Ammon's horn (tissue), 1 donor: ENCODE measurements at regions not wholly inside any gene's neighbourhood (a gene's known extent, or its start where the extent isn't known, plus 50 kb on each side); places are given as distances from the start of the nearest gene placed in this dataset.
"Not testable (repeated sequence)": the region's sequence is repeated elsewhere in the genome, so short reads cannot be mapped to it uniquely, and the experiment has no call there.

Experiments used
- DNase-seq: peaks from one replicate; pipeline ENCODE4 v3.0.0-alpha.2; 2016; ENCODE audit warnings: low spot score

GRCh38 chr5:138647794-138648410 is 72.7 kb upstream of the HSPA9 start:
- no peak for DNase-seq

- no peak for DNase-seq
Observed at GRCh38 chr5:138647261-138647788, 72.1 kb upstream of the HSPA9 start.

- no peak for DNase-seq
Observed at GRCh38 chr5:138646671-138647070, 71.5 kb upstream of the HSPA9 start.

- DNase-seq: peak; percentile 65
Observed at GRCh38 chr5:138645778-138646575, 70.8 kb upstream of the HSPA9 start.

- DNase-seq: no peak
Observed at GRCh38 chr5:138643040-138643791, 68.0 kb upstream of the HSPA9 start.

- peak; percentile 74 for DNase-seq
Observed at GRCh38 chr5:138641547-138642298, 66.5 kb upstream of the HSPA9 start.

DNA sequence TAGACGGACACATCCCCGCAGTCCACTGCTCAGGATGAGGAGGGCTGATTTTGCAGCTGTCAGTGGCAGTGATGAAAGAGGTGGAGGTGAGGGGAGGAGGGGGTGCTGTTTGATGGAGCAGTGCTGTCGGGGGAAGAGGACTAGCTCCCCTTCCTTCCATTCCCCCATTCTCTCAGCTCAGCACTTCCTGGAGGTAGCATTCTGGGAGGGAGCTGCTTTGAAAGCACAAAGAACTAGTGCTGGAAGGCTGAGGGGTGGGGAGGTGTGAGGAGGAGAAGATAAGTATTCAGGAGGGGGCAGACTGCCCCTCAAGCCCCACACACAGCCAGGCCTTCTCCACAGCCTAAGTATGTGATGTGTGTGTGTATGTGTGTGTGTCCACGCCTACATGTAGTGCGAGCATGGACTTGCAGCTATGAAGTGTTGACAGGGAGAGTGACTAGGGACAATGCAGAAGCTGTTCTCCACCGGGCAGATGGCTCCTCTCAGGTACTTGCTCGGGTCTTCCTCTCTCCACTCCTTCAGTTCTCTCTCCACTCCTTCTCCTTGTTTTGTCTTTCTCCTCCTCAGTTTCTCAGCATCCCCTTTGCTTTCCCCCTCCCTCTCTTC is 65.5 kb upstream of the HSPA9 start:
- no peak for DNase-seq

DNA sequence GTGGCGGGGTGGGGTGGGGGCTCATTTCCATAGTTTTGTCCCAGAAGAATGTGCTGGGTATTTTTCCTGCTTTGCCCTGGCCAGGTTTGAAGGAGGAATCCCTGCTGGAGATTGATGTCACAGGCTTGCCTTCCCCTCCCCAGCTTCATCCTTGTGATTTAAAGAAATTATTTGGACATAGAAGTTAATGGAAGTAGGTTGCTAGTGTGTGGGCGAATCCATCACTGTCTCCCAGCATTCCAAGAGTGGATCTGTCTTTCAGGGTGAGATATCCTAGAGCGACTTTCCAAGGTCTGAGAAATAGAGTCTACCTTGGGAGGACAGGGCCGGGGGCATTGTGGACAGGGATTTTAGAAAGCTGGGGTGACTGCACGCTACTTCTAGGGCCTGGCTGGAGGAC is 64.9 kb upstream of the HSPA9 start:
- no peak for DNase-seq

GRCh38 chr5:138639326-138639725 is 64.1 kb upstream of the HSPA9 start:
- DNase-seq: no peak

DNA sequence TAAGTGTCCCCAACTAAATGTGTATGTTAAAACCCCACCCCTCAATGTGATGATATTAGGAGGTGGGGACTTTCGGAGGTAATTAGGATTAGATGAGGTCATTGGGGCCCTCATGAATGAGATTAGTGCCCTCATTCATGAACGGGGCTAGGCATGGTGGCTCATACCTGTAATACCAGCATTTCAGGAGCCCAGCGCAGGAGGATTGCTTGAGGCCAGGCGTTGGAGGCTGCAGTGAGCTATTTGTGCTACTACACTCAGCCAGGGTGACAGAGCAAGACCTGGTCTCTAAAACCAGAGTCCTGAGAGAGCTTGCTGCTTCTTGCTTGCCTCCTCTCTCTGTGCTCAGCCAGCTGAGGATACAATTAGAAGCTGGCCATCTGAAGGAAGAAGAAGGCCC is 62.1 kb upstream of the HSPA9 start:
- DNase-seq: no peak

DNA sequence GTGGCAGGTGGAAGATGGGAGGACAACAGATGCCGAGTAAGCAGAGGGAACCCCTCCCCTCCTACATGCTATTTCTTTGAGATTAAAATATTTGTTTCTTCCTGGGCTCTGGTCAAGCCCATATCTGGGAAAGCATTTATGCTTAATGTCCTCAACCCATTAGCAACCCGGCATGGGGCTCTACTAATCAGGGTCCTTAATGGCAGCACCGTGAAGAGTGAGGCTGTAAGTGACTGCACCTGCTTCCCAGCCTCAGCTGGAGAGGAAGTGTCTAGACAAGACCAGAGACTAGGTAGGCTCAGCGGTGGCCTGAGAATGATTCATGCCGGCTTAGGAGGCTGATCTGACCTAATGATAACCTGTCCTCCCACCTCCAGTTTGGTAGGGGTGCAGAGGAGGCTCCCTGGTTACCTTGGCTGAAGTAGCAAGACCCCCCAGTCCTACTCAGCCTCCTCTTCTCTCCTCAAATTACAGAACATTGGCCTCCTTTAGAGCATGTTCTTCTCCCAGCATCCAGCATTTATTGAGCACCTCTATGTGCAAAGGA is 61.3 kb upstream of the HSPA9 start:
- DNase-seq: no peak

DNA sequence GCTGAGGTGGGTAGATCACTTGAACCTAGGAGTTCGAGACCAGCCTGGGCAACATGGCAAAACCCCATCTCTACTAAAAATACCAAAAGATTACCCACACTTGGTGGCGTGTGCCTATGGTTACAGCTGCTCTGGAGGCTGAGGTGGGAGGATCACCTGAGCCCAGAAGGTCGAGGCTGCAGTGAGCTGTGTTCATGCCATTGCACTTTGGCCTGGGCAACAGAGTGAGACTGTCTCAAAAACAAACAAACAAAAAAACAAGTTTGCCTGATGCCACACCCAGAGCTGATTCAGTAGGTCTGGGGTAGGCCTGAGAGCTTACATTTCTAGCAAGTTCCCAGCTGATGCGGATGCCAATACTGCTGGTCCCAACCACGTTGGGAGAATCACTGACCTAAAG is 60.5 kb upstream of the HSPA9 start:
- DNase-seq: no peak

DNA sequence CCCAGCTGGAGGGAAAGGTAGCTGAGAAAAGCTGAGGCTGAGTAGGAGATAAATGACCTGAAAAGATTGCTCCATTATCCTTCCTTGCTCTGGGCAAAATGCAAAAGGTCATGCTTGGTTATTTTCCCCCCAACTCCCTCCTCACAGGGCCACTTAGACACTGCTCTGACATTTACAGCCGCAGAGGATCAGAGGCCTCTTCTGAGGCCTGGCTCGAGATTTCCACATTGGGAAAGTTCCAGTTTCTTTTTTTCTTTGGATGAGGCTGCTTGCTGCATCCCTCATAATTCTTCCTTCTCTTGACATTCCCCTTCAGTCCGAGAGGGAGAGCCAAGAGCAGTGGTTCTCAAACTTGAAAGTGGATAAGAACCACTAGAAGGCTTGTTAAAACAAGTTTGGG is 60.1 kb upstream of the HSPA9 start:
- no peak for DNase-seq

DNA sequence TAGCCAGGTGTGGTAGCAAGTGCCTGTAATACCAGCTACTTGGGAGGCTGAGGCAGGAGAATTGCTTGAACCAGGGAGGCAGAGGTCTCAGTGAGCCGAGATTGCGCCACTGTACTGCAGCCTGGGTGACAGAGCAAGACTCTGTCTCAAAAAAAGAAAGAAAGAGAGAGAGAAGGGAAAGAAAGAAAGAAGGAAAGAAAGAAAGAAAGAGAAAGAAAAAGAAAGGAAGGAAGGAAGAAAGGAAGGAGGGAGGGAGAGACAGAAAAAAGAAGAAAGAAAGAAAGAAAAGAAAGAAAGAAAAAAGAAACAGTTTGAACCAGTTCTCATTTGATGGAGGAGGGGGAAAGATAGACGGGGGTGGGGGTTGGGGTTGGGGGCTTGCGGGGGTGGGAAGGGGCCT is 59.6 kb upstream of the HSPA9 start:
- not testable (repeated sequence) for DNase-seq

DNA sequence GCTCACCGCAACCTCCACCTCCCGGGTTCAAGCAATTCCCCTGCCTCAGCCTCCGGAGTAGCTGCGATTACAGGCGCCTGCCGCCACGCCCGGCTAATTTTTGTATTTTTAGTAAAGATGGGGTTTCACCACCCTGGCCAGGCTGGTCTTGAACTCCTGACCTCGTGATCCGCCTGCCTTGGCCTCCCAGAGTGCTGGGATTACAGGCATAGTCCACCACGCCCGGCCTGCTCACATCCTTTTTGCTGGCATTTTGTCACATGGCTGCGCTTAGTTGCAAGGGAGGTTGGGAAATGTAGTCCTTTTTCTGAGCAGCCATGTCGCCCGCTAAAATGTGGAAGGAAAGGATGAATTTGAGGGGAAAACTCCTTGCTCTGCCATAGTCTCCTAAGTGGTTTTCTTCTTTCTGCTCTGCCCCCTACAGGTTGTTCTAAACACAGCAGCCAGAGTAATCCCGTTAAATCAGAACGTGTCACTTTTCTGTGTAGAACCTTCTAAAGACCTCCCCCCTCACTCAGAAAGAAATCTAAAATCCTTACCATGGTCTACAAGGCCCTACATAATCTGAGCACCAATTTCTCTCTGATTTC is 57.8 kb upstream of the HSPA9 start:
- peak; percentile 88 for DNase-seq

DNA sequence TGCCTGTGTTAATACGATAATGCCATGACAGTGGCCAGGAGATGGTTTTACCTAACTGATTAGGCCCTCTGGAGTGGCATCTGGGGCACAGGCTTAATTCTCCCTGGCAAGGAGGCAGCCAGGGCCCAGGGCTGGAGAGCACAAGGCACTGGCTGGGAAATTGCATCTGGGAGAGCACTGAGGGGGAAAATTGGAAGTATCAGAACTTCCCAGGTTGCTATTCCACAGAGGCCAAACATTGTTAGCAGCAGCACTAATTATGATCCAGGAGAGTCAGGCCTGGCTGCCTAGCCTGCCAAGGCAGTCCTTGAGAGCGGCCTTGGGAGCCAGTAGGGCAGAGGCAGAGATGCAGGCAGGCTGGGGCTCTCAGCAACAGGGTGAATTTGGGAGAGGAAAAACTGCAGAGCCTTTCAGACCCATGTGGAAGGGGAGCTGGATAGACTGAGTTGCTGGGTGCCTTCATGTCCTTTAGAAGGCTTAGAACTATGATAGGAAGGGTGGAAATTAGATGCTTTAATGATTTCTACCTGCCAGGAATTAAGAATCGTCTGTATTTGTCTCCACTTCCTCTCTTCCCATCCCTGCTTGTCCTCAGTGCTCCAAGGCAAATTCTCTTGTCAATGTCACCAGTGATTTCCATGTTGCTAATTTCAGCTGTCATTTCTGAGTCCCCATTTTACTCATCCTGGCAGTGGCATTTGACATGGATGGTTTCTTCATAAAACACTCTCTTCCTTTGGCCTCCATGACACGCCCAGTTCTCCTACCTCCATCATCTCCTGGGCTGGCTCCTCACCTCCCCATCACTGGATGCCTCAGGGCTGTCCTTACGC is 56.1 kb upstream of the HSPA9 start:
- no peak for DNase-seq

- no peak for DNase-seq
Observed at GRCh38 chr5:138629392-138629791, 54.2 kb upstream of the HSPA9 start.

DNA sequence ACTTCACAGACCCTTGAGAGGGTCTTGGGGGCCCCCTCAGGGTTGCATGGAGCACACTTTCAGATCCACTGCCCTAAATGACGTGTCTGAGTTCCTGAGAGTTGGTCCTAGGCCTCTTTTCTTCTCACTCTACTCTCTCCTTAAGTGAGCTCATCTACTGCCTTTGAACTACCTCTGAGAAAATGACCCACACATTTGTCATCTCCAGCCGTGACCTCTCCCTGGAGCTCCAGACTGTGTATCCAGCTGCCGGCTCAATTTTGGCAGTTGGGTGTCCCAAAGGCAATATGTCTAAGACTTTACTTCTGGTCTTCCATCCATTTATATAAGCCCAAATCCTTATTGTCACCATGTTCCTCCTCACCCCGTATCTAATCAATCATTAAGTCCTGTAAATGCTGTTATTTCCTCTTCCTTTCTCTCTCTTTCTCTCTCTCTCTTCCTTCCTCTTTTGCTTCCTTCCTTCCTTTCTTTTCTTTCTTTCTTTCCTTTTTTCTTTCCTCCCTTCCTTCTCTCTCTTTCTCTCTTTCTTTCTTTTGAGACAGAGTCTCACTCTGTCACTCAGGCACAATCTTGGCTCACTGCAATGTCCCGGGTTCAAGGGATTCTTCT is 51.2 kb upstream of the HSPA9 start:
- DNase-seq: no peak

- DNase-seq: no peak
Observed at GRCh38 chr5:138625134-138625533, 49.9 kb upstream of the HSPA9 start.
